ENCODE measurements at regions not wholly inside any gene's neighbourhood (a gene's known extent, or its start where the extent isn't known, plus 50 kb on each side); places are given as distances from the start of the nearest gene placed in this dataset.

DNA sequence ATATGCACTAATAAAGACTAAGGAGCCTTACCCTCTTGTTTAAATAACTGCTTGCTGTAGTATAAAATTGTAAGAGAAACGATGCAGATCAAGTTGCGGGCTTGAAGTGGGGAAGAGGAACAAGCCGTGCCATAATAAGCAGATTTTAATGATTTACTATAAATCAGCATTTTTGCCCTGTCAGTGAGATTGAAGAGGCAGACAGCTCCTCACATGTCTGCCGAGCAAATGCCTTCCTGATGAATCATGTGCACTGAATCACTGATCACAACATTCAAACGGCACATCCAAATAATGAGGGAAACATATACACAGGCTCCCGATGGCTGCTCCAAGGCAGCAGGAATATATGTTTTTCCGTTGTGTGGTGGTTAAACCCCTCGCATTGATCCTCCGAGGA lies 282.9 kb downstream of the TSHZ3 start:
- TF ChIP-seq, protein P1, sequence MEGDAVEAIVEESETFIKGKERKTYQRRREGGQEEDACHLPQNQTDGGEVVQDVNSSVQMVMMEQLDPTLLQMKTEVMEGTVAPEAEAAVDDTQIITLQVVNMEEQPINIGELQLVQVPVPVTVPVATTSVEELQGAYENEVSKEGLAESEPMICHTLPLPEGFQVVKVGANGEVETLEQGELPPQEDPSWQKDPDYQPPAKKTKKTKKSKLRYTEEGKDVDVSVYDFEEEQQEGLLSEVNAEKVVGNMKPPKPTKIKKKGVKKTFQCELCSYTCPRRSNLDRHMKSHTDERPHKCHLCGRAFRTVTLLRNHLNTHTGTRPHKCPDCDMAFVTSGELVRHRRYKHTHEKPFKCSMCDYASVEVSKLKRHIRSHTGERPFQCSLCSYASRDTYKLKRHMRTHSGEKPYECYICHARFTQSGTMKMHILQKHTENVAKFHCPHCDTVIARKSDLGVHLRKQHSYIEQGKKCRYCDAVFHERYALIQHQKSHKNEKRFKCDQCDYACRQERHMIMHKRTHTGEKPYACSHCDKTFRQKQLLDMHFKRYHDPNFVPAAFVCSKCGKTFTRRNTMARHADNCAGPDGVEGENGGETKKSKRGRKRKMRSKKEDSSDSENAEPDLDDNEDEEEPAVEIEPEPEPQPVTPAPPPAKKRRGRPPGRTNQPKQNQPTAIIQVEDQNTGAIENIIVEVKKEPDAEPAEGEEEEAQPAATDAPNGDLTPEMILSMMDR (IDR thresholded peaks at IDR 0.05; ENCODE audit: extremely low read depth, missing control alignments): no peak
- DNase-seq (ENCODE audit: low spot score): no peak

DNA sequence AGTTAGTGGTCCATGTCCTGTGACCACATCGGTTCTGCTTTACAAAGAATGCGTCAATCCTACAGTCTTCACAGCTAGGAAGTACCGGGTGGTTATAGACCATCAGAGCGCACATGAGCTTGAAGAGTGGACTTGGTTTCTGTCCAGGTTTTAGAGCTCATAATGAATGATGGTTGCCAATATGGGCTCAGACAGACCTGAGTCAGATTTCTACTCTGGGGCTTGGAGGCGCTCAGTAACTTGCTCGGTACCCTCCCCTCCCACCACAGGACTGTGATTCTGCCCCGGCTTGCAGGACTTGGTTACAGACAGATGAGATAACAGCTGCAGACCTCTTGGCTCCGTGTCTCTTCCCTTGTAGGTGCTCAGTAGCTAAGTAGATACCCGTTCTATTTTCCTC lies 284.7 kb downstream of the TSHZ3 start:
- TF ChIP-seq, protein P1 (IDR thresholded peaks at IDR 0.05; ENCODE audit: extremely low read depth, missing control alignments): no peak
- DNase-seq (ENCODE audit: low spot score): no peak

DNA sequence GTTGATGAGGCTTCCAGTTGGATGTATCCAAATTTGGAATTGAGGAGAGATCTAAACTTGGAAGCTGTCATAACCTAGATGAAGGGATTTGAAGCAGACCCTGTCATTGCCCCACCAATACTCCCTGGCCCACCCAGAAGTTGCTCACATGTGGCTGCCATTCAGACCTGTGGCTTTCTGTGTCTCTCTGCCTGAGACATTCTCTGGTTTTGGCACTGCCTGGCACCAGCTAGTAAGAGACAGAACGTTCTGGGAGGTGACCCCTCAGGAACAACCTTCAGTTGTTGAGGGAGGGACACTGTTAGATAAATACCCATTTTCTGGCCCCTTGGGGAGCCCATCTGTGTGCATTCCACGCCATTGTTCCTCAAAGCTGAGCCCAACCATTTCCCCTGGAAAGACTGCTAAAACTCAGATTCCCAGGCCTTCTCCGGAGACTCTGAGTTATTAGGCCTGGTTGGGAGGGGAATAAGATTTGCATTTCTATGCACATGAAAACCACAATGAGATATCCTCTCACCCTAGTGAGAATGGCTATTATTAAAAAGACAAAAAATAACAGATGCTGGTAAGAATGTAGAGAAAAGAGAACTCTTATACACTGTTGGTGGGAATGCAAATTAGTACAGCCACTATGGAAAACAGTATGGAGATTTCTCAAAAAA lies 290.4 kb downstream of the TSHZ3 start:
- TF ChIP-seq, protein P1 (IDR thresholded peaks at IDR 0.05; ENCODE audit: extremely low read depth, missing control alignments): no peak
- DNase-seq (ENCODE audit: low spot score): no peak

DNA sequence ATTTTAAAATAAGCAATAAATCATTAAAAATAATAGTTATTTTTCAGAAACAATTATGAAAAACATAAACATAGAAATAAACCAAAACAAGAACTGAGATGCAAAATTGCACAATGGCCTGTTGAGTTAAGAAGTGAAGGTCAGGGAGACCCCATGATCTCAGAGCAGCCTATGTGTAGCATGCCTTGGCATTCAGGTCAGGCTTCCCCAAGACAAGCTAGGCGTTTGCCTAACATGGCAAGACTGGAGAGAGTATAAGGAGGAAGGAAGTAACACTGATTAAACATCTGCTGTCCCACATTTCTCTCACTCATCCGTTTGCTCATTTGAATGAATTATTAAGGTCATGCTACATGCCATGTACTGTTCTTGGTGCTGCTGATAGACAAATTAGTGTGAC lies 291.8 kb downstream of the TSHZ3 start:
- DNase-seq (ENCODE audit: low spot score): no peak
- TF ChIP-seq, protein P1 (IDR thresholded peaks at IDR 0.05; ENCODE audit: extremely low read depth, missing control alignments): no peak

DNA sequence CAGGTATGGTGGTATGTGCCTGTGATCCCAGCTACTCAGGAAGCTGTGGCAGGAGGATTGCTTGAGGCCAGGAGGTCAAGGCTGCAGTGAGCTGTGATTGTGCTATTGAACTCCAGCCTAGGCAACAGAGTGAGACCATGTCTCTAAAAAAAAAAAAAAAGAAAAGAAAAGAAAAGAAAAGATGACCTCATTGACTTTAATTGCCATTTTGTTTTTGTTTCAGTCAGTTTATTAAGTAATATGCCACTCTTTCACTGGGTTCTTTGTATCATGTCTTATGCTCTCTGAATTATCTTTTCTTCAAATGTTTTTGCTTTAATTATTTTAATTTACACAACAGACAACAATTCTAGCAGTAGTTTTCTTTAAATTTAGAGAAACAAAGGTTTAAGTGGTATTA lies 293.8 kb downstream of the TSHZ3 start:
- DNase-seq (ENCODE audit: low spot score): no peak
- TF ChIP-seq, protein P1 (IDR thresholded peaks at IDR 0.05; ENCODE audit: extremely low read depth, missing control alignments): no peak

DNA sequence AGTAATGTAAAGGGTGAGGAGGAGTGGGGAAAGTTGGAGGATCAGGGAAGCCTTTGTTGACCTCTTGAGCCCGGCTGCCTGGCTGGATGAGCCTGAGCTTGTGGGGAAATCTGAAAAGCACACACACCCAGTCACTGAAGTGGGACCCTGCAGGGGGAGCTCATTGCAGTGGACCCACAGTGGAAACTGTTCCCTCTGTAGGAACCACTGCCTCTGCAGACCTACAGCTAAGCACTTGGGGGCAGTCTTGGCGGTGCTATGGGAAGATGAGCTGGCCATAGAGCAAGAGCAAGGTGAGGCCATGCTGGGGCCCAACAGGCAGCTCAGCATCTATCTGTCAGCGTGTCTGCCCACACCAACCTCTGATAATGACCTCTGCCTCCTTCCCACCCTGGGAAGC lies 294.8 kb downstream of the TSHZ3 start:
- DNase-seq (ENCODE audit: low spot score): no peak
- TF ChIP-seq, protein P1 (IDR thresholded peaks at IDR 0.05; ENCODE audit: extremely low read depth, missing control alignments): no peak

DNA sequence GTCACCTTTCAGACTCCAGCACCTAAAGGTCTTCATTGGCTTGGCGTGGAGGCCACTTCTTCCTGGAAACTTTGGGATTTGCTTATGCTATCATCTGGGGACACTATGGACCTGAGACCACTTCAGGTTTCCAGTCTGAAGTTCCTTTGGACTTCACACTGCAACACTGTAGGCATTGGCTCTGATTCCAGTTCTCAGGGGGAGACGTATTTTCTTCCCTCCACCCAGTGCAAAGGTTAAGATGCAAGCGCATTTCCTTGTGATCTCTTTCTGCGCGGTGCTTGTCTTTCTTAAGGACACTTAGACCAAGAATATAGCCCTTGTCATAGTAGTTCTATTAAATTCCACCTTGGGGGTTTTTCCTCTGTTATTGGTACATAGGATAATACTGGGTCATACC lies 299.8 kb downstream of the TSHZ3 start:
- no peak for DNase-seq (ENCODE audit: low spot score)
- TF ChIP-seq, protein P1 (IDR thresholded peaks at IDR 0.05; ENCODE audit: extremely low read depth, missing control alignments): no peak
